ENCODE measurements at regions not wholly inside any gene's neighbourhood (a gene's known extent, or its start where the extent isn't known, plus 50 kb on each side); places are given as distances from the start of the nearest gene placed in this dataset.

DNA sequence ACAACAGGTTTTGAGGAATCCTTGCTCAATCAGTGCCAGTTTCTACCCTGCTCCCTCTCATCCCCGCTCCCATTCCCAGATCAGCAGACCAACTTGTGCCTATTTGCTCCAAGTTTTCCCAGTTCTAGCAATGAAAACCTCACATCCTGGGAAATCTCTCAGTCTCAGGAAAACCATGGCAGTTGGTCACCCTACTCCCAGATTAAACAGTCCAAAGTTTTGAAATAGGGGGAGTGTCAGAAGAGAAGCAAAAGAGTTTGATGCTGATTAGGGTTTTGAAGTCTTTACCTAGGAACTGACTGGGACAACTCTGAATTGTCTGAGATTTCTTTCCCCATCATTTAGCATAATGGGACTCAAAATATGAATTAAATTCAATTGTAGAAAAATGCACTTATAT lies 95.8 kb upstream of the ARID2 start:
- Histone ChIP-seq H3K9me3 (no peaks in the 10 kb centered on the region), H3K36me3 (no peaks in the 10 kb centered on the region)
- intact Hi-C loops (cut with DNase I; ENCODE audit: low total_unique reads) = no loop called here

DNA sequence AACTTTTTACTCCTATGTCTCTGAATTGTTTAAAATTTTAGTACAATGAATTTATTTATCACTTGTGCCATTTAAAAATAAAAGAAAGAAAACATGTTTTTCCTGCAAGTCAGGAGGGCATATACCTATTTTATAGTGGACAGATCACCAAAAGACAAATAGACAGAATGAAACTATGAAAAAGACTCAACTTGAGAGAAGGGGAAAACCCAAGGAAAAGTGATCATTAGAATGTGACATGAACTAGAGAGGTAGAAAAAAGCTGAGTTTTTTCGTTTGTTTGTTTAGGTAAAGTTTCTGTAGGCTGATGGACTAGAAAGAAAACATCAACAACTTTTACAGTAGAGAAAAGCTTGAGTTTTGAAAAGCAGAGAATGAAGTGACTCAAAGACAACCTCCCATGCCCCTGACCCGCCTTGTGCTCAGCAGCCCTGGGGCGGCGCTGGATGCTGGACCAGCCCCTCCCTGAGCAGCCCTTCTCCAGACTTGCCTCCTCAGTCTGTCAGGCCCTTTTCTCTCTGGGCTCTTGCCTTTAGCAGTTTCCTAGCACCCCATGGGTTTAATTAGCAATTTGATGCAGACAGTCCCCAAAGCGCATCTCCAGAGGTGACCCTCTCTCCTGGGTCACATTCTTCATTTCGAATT lies 95.1 kb upstream of the ARID2 start:
- intact Hi-C loops (cut with DNase I; ENCODE audit: low total_unique reads) (no loop called here), in situ Hi-C loops (cut with MboI; ENCODE audit: low sequenced_read_pairs in 4 of 4) (no loop called here)
- H3K36me3 ChIP-seq = no peaks in the 10 kb centered on the region
- H3K4me1 ChIP-seq = no peaks in the 10 kb centered on the region
- no peaks in the 10 kb centered on the region for H3K27me3 ChIP-seq
- H3K27ac ChIP-seq = no peak overlapping the region
- no peak for ATAC-seq
- no peaks in the 10 kb centered on the region for H3K9me3 ChIP-seq
- DNase-seq = no peak
- TF ChIP-seq POLR2A (IDR thresholded peaks at IDR 0.05) = no peak
- TF ChIP-seq, protein P1, sequence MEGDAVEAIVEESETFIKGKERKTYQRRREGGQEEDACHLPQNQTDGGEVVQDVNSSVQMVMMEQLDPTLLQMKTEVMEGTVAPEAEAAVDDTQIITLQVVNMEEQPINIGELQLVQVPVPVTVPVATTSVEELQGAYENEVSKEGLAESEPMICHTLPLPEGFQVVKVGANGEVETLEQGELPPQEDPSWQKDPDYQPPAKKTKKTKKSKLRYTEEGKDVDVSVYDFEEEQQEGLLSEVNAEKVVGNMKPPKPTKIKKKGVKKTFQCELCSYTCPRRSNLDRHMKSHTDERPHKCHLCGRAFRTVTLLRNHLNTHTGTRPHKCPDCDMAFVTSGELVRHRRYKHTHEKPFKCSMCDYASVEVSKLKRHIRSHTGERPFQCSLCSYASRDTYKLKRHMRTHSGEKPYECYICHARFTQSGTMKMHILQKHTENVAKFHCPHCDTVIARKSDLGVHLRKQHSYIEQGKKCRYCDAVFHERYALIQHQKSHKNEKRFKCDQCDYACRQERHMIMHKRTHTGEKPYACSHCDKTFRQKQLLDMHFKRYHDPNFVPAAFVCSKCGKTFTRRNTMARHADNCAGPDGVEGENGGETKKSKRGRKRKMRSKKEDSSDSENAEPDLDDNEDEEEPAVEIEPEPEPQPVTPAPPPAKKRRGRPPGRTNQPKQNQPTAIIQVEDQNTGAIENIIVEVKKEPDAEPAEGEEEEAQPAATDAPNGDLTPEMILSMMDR (IDR thresholded peaks at IDR 0.05 in 4 of 5, conservative IDR thresholded peaks at IDR 0.05 in 1 of 5) = no peak
- no peak overlapping the region for H3K4me3 ChIP-seq

More for the DNA sequence above, 95.8 kb upstream of the ARID2 start:
- no peak for DNase-seq
- TF ChIP-seq, protein P1 (IDR thresholded peaks at IDR 0.05 in 4 of 5, conservative IDR thresholded peaks at IDR 0.05 in 1 of 5) = no peak
- no peak for TF ChIP-seq POLR2A (IDR thresholded peaks at IDR 0.05)
- Histone ChIP-seq H3K4me3 (no peak overlapping the region), H3K4me1 (no peaks in the 10 kb centered on the region), H3K27me3 (no peaks in the 10 kb centered on the region), H3K27ac (no peak overlapping the region)
- in situ Hi-C loops (cut with MboI; ENCODE audit: low sequenced_read_pairs in 4 of 4) = no loop called here
- ATAC-seq = no peak

DNA sequence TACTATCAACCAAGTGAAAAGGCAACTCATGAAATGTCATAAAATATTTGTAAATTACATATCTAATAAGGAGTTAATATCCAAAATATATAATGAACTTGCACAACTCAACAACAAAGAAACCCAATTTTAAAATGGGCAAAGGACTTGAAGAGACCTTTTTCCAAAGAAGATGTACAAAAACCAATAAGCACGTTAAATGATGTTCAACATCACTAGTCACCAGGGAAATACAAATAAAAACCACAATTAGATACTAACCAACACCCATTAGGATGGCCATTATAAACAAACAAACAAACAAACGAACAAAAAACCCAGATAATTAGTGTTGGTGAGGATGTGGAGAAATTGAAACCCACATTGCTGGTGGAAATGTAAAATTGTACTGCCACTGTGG lies 92.3 kb upstream of the ARID2 start:
- no peak for DNase-seq
- H3K27ac ChIP-seq = no peak overlapping the region
- H3K27me3 ChIP-seq = no peaks in the 10 kb centered on the region
- no peaks in the 10 kb centered on the region for H3K36me3 ChIP-seq
- ATAC-seq = no peak
- in situ Hi-C loops (cut with MboI; ENCODE audit: low sequenced_read_pairs in 4 of 4) (no loop called here), intact Hi-C loops (cut with DNase I; ENCODE audit: low total_unique reads) (no loop called here)
- no peaks in the 10 kb centered on the region for H3K4me1 ChIP-seq
- no peak for TF ChIP-seq POLR2A (IDR thresholded peaks at IDR 0.05)
- TF ChIP-seq, protein P1 (IDR thresholded peaks at IDR 0.05 in 4 of 5, conservative IDR thresholded peaks at IDR 0.05 in 1 of 5) = no peak
- H3K9me3 ChIP-seq = no peaks in the 10 kb centered on the region
- no peak overlapping the region for H3K4me3 ChIP-seq

DNA sequence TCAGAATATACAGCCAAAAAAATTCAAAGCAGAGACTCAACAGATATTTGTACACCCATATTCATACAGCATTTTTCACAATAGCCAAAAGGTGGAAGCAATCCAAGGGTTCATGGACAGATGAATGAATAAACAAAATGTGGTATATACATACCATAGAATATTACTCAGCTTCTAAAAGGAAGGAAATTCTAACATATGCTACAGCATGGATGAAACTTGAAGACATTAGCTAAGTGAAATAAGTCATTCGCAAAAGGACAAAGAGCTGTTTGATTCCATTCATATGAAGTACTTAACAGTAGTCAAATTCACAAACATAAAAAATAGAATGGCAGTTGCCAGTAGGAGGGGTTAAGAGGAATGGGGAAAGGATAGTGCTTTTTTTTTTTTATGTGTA lies 91.8 kb upstream of the ARID2 start:
- Histone ChIP-seq H3K9me3 (no peaks in the 10 kb centered on the region), H3K36me3 (no peaks in the 10 kb centered on the region), H3K27ac (no peak overlapping the region), H3K4me1 (no peaks in the 10 kb centered on the region), H3K27me3 (no peaks in the 10 kb centered on the region), H3K4me3 (no peak overlapping the region)
- ATAC-seq (no peak), DNase-seq (no peak)
- intact Hi-C loops (cut with DNase I; ENCODE audit: low total_unique reads) (no loop called here), in situ Hi-C loops (cut with MboI; ENCODE audit: low sequenced_read_pairs in 4 of 4) (no loop called here)
- TF ChIP-seq POLR2A (IDR thresholded peaks at IDR 0.05) = no peak
- TF ChIP-seq, protein P1 (IDR thresholded peaks at IDR 0.05 in 4 of 5, conservative IDR thresholded peaks at IDR 0.05 in 1 of 5) = no peak

DNA sequence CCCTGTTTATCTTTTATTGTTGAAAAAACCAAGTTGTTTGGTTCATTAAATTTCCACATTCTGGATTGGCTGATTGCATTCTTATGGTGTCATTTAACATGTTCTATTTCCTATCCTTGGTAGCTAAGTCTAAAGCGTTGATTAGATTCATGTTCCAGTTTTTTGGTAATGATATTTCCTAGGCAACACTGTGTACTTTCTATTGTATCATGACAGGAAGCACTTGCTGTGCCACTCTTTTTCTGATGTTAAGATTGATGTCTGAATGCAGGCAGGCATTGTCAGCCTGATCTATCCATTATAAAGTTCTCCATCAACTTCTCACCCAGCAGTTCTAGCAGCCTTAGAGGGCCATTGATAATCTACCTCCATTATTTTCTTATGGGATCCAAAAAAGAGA lies 91.1 kb upstream of the ARID2 start:
- H3K36me3 ChIP-seq = no peaks in the 10 kb centered on the region
- H3K4me1 ChIP-seq = no peaks in the 10 kb centered on the region
- no peak for ATAC-seq
- in situ Hi-C loops (cut with MboI; ENCODE audit: low sequenced_read_pairs in 4 of 4) (no loop called here), intact Hi-C loops (cut with DNase I; ENCODE audit: low total_unique reads) (no loop called here)
- no peak for DNase-seq
- H3K4me3 ChIP-seq = no peak overlapping the region
- TF ChIP-seq, protein P1 (IDR thresholded peaks at IDR 0.05 in 4 of 5, conservative IDR thresholded peaks at IDR 0.05 in 1 of 5) = no peak
- TF ChIP-seq POLR2A (IDR thresholded peaks at IDR 0.05) = no peak
- no peaks in the 10 kb centered on the region for H3K9me3 ChIP-seq
- no peak overlapping the region for H3K27ac ChIP-seq
- H3K27me3 ChIP-seq = no peaks in the 10 kb centered on the region
